ENCODE measurements at regions not wholly inside any gene's neighbourhood (a gene's known extent, or its start where the extent isn't known, plus 50 kb on each side); places are given as distances from the start of the nearest gene placed in this dataset.

DNA sequence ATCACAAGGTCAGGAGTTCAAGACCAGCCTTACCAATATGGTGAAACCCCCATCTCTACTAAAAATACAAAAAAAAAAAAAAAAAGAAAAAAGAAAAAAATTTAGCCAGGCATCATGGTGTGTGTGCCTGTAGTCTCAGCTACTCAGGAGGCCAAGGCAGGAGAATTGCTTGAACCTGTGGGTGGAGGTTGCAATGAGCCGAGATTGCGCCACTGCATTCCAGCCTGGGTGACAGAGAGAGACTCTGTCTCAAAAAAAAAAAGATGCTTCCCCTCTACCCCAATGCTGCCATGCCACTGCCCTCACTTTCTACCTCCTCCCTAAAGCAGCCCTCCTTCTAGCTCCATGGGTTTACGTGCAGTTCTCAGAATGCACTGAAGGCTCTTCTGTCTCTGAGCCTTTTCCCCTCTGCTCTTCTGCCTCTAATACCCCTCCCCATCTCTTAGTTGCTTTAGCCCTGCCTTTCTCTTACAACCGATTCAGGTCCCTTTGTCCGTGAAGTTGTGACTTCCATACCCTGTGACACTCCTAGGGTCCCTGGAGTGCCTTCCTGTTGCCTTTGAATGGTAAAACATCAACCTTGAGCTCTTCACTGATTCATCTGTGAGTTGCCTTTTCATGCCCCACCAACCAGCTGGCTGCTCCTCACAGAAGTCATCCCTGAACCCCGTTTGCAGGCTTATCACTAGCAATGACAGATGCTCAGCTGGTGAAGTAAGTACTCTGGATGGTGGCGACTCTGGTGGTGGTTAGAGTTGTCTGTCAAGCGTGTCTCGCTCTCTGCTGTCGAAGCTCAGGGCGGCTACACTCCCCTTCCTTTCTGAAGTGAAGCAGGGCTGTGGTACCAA is 234.9 kb downstream of the RHOU start:
- no peaks in the 10 kb centered on the region for H3K36me3 ChIP-seq (ENCODE audit: control insufficient read depth, insufficient read depth, low read length)
- H3K4me1 ChIP-seq (ENCODE audit: control insufficient read depth, insufficient read depth, low read length): no peaks in the 10 kb centered on the region
- TF ChIP-seq TCF7L2 (IDR thresholded peaks at IDR 0.05; ENCODE audit: low read depth, low read length): no peak
- TF ChIP-seq POLR2AphosphoS5 (IDR thresholded peaks at IDR 0.05; ENCODE audit: low read depth, low read length): no peak
- TF ChIP-seq, protein P1, sequence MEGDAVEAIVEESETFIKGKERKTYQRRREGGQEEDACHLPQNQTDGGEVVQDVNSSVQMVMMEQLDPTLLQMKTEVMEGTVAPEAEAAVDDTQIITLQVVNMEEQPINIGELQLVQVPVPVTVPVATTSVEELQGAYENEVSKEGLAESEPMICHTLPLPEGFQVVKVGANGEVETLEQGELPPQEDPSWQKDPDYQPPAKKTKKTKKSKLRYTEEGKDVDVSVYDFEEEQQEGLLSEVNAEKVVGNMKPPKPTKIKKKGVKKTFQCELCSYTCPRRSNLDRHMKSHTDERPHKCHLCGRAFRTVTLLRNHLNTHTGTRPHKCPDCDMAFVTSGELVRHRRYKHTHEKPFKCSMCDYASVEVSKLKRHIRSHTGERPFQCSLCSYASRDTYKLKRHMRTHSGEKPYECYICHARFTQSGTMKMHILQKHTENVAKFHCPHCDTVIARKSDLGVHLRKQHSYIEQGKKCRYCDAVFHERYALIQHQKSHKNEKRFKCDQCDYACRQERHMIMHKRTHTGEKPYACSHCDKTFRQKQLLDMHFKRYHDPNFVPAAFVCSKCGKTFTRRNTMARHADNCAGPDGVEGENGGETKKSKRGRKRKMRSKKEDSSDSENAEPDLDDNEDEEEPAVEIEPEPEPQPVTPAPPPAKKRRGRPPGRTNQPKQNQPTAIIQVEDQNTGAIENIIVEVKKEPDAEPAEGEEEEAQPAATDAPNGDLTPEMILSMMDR (IDR thresholded peaks at IDR 0.05): no peak
- TF ChIP-seq SIN3A (IDR thresholded peaks at IDR 0.05; ENCODE audit: borderline replicate concordance, insufficient read depth, low read depth, low read length): no peak
- TF ChIP-seq, protein P2, sequence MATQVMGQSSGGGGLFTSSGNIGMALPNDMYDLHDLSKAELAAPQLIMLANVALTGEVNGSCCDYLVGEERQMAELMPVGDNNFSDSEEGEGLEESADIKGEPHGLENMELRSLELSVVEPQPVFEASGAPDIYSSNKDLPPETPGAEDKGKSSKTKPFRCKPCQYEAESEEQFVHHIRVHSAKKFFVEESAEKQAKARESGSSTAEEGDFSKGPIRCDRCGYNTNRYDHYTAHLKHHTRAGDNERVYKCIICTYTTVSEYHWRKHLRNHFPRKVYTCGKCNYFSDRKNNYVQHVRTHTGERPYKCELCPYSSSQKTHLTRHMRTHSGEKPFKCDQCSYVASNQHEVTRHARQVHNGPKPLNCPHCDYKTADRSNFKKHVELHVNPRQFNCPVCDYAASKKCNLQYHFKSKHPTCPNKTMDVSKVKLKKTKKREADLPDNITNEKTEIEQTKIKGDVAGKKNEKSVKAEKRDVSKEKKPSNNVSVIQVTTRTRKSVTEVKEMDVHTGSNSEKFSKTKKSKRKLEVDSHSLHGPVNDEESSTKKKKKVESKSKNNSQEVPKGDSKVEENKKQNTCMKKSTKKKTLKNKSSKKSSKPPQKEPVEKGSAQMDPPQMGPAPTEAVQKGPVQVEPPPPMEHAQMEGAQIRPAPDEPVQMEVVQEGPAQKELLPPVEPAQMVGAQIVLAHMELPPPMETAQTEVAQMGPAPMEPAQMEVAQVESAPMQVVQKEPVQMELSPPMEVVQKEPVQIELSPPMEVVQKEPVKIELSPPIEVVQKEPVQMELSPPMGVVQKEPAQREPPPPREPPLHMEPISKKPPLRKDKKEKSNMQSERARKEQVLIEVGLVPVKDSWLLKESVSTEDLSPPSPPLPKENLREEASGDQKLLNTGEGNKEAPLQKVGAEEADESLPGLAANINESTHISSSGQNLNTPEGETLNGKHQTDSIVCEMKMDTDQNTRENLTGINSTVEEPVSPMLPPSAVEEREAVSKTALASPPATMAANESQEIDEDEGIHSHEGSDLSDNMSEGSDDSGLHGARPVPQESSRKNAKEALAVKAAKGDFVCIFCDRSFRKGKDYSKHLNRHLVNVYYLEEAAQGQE (IDR thresholded peaks at IDR 0.05; ENCODE audit: insufficient read depth in 1 of 2, low read depth in 2 of 2, low read length in 1 of 2): no peak
- DNase-seq (ENCODE audit: low read depth, low spot score) (no peak), ATAC-seq (no peak)
- in situ Hi-C loops (cut with HindIII; ENCODE audit: low pct_unique_long_range_greater_than_20kb, low sequenced_read_pairs) (no loop called here), intact Hi-C loops (cut with micrococcal nuclease; ENCODE audit: unreplicated experiment) (no loop called here)
- no peaks in the 10 kb centered on the region for H3K27me3 ChIP-seq (ENCODE audit: control insufficient read depth, insufficient read depth, low read length)
- no peak overlapping the region for H3K27ac ChIP-seq (ENCODE audit: low read length)
- BruUV-seq (replicated peaks): no TSS peak
- CTCF ChIA-PET: no interaction called here
- POLR2A ChIA-PET: no interaction called here
- no peaks in the 10 kb centered on the region for H3K9me3 ChIP-seq (ENCODE audit: control insufficient read depth, insufficient read depth, low read depth, low read length)
- no peak overlapping the region for H3K4me3 ChIP-seq (ENCODE audit: low read depth in 2 of 2, low read length in 2 of 2)

DNA sequence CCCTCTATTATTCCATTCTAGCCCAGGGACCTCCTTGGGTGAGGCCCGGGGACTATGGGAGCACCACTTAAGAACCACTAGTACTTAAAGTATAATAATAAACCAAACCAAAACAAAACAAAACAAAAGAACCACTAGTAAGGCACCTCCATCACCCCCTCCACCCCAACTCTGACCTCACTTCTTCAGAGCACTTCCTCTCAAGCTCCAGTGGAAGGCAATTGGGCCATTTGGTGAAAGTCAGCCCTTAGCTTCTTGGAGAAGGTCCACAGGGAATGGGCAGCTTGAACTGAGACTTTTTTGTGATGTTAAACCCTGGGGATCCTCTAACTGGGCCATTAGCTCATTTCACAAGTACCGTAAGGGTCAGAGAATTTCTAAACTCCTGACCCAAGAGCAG is 237.3 kb downstream of the RHOU start:
- ChIA-PET POLR2A (no interaction called here), CTCF (no interaction called here)
- no peaks in the 10 kb centered on the region for H3K27me3 ChIP-seq (ENCODE audit: control insufficient read depth, insufficient read depth, low read length)
- in situ Hi-C loops (cut with HindIII; ENCODE audit: low pct_unique_long_range_greater_than_20kb, low sequenced_read_pairs) (no loop called here), intact Hi-C loops (cut with micrococcal nuclease; ENCODE audit: unreplicated experiment) (no loop called here)
- no peak for TF ChIP-seq POLR2AphosphoS5 (IDR thresholded peaks at IDR 0.05; ENCODE audit: low read depth, low read length)
- TF ChIP-seq, protein P2 (IDR thresholded peaks at IDR 0.05; ENCODE audit: insufficient read depth in 1 of 2, low read depth in 2 of 2, low read length in 1 of 2): no peak
- TF ChIP-seq SIN3A (IDR thresholded peaks at IDR 0.05; ENCODE audit: borderline replicate concordance, insufficient read depth, low read depth, low read length): no peak
- no peak for TF ChIP-seq TCF7L2 (IDR thresholded peaks at IDR 0.05; ENCODE audit: low read depth, low read length)
- TF ChIP-seq, protein P1 (IDR thresholded peaks at IDR 0.05): no peak
- H3K36me3 ChIP-seq (ENCODE audit: control insufficient read depth, insufficient read depth, low read length): no peaks in the 10 kb centered on the region
- no peaks in the 10 kb centered on the region for H3K4me1 ChIP-seq (ENCODE audit: control insufficient read depth, insufficient read depth, low read length)
- no TSS peak for BruUV-seq (replicated peaks)
- no peak overlapping the region for H3K4me3 ChIP-seq (ENCODE audit: low read depth in 2 of 2, low read length in 2 of 2)
- no peak overlapping the region for H3K27ac ChIP-seq (ENCODE audit: low read length)
- no peak for ATAC-seq
- H3K9me3 ChIP-seq (ENCODE audit: control insufficient read depth, insufficient read depth, low read depth, low read length): no peaks in the 10 kb centered on the region
- no peak for DNase-seq (ENCODE audit: low read depth, low spot score)

Measured in Panc1 (cell line).